GM19452 (cell line): ENCODE measurements at regions not wholly inside any gene's neighbourhood (a gene's known extent, or its start where the extent isn't known, plus 50 kb on each side); places are given as distances from the start of the nearest gene placed in this dataset.

Source experiments
- ATAC-seq: cut with Tn5 transposase; IDR thresholded peaks from one replicate; pipeline ENCODE4 v1.9.1; 2021; ENCODE audit not compliant: unreplicated experiment

DNA sequence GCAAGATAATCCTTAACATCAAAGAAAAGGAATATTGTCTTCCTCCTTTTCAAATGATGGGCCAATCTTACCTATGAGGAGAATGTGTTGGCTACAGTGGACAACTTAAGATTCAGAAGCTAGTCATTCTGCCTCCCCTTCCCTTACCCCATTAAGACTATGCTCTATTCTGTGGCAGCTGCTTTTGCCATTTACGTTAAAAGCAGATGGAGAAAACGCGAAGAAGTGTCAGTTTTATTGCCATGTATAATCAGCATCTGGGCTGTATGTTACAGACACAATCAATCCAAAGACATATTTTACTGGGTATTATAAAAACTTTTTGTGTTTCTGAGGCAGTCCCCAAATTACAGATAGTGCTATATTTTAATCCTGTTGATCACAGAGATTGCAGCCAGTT, 196.1 kb upstream of the PACRGL start:
- no peak for ATAC-seq

DNA sequence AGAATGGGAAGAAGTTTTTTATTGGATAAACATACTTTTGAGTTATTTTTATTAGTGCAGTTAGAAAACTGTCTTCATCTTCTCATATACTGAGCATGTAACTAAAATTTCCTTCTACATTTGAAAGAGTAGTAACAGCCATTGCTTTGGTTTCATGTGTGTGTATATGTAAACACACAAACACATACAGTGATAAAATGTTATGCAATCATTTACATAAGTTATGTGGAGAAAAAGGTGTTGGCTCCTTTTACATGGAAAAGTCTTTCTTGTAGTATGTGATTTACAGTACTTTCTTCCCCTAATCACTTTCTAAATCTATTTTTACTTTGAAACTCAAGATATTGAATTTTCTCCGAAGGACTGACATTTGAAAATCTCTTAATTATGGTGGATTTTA, 194.3 kb upstream of the PACRGL start:
- no peak for ATAC-seq

DNA sequence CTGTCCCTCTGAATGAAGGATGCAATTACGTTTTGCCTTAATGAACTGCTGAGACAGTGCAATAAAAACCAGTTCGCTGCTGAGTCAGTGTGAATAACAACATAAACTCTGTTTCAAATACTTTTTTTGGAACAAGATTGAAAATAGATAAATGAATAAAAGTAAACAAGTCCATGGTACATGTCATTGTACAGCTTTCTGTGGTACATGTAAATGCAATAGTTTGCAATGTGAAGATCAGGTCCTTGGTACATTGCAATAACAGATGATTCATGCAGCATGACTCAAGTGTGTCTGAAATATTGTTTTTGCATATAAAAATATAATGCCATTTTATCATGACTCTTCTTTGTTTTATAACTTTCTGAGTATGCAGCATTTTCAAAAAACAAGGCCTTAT, 193.4 kb upstream of the PACRGL start:
- no peak for ATAC-seq

DNA sequence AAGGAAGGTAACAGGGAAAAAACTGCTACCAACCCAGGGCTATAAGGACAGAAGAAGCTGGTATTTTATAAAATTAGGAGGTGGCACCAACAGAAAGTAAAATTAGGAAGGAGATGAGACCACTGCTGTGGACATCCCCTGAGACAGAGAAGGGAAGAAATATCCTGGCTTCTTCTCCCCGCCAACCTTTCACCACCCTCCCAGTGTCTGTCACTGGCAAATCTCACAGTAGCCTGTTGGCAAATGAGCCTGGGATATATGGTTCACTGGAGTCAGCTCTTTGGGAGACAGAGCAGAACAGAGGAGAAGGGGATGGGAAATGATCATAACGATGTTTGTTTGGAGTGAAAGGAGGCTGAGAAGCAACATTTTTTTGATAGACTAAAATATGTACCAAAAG, 190.9 kb upstream of the PACRGL start:
- no peak for ATAC-seq

DNA sequence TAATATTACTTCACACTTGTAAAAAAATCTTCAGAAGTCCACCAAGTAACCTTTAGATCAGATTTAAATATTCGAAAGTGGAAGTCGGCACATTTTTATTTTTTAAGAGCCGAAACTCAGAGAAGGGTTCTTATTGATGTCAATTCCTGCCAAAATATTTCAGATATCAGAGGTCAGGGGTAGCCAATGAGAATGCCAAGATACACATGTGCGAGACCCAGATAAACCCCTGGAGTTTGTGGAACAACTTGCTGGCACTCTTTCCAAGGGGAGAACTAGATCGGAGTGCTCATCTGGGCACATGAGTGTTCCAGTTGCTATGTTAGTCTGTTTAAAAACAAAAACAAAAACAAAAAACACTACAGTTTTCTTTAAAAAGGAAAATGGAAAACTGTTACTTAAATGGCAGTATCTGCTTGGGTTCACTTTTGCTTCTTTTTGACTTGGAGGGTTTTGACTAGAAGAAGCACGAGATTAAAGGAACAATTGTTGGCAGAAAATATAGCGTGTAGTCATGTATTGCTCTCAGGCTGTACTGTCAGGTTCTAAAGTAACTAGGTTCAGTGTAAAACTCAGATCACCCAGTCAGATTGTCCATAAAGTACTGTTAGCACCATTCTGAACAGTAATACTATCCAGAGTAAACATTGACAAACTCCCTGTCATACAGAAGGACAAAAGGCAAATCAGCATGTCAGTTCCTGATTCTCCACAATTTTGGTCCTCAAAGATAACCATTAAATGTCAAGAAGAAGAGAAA, 188.0 kb upstream of the PACRGL start:
- ATAC-seq: no peak

DNA sequence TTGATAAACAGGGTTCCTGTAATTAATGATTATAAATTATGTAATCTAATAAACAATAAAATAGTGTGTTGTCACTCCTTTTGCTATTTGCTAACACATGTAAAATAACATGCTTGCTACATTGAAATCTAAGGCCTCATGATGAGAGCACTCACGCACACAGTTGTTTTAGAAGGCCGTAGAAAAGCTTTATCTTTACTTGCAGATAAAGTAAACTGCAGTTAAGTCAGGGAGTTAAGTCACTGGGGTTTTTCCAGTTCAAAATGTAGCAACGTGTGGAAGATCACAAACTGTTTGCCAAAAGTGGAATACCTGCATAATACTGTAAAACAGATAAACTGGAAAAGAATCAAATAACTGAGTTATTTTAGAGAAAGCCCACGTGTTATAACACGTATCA, 187.3 kb upstream of the PACRGL start:
- ATAC-seq: no peak

DNA sequence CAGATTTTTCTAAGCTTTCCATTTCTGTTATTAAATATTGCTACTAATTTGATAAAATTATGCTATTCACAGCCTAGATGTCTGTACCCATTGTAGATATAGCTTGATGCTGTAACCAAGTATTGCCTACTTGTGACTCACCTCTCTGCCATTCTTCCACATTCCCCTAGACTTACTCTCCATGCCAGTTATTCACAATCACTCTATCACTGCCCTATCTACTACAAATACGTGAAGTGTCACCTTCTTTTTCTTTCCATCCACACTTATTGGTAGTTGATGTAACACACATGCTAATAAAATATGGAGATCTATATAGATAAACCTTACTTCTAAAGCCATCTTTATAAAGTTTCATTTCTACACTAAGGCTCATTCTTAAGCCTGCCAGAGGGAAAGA, 179.4 kb upstream of the PACRGL start:
- ATAC-seq: no peak

DNA sequence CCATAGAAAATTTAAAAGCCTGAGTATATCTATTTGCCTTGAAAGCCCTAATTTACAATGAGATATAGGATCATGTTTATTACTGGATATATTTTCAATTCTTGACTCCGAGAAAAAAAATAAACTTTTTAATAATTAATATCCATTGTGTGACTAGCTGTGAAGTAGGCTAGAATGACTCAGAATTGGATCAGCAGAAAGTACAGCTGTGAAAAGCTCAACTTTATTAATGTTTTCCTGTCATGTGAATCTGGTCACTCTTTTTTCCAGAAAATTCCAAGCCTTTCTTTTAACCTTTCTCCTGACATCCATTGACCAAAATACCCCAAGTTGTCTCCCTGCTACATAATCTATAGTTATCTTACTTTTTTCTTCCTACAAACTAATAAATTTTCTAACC, 171.8 kb upstream of the PACRGL start:
- ATAC-seq: no peak

DNA sequence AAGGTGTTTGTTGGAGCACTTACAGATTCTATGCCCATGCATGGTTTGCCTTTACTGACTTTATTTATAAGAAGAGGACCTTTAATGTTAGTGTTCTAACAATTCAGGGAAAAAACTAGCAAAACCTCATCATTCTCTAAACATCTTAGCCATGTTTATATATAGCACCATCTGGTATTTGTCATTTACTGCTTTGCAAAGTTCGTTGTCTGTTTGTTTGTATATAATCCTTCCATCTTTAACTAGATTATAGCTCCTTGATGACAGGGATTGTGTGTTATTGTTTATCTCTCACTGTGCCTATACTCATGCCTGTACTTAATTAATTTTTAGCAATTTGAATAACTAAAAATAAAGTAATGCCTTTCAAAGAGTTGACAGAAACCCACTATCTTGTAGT, 170.6 kb upstream of the PACRGL start:
- ATAC-seq: no peak

DNA sequence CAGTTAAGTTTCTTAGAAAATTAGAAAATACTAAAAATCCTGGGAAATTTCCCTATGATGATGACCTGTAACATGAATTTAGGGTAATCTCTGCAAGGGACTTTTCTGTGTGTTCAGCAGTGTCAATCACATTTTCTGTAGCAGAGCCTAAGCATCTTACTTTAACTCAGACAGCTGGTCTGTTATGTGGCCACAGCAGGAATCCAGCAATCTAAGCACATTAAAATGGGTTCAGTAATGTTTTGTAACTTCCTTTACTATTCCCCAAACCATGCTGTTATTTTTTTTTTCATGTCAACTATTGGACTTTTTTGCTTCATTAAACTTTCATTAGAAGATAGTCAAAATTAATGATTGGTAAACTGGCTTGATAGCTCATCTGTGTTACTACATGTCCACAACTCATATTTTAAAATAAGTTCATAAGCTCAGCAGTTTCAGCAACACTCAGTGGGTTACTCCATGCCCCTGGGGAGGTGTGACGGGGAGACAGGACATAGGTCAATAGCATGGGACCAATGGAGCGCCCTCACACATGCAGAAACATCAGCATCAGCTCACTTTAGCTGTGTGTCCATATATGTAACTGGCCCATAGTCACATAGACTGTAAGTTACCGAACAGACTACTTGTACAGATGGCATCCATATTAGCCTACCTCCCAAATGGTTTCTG, 168.0 kb upstream of the PACRGL start:
- ATAC-seq: no peak

DNA sequence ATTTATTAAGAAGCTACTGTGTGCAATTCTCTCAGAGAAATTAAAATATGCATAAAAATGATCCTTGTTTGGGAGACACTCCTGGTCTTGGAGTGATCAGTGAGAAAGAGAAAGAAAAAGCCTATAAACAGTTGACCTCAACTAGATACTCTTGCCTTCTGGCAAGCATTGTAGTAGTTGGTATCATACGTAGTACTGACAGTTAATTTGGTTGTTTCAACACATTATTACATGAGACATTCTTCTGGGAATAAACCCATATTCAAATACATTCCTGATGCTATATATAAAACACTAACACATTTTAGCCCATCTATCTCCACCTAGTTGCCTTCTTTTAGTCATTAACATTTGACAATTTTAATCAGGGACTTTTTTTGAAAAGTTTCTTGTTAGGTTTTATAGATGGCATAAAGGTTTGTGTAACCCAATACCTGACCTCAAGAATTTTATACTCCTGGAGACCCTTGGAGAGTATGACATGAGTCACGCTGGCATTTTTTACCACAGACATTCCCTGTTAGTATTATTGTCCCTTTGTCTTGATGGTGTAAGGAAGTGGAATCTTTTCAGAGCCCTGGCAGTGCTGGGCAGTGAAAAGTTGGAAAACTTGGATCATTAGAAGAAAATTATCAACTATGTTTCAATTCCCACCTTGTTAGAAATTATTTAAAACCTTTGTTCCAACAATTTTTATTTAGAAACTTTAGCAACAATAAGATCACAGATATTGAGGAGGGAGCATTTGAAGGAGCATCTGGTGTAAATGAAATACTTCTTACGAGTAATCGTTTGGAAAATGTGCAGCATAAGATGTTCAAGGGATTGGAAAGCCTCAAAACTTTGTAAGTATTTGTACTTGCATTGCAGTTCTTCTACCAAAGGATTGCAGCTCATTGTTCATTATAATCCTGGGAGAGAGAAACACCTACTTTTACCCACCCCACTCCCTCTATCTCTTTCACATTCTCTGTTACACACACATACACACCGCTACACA, 167.1 kb upstream of the PACRGL start:
- ATAC-seq: no peak

DNA sequence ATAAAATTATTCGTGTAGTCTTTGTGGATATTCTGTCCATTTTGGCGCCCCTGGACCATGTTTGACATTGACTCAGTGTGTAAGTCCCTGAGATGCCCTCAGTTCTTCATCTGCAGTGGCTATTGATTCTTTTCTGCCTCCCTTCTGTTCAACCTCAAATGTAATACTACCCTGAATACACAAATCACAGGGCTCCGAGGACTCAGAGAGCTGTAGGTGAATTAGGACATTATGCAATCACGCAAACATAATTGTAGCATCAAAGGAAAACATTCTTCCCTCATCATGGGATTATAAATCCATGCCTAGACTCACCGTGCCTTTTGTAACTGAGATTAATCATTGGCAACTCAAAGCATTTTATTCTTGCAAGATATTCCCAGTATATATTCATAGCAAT, 161.4 kb upstream of the PACRGL start:
- no peak for ATAC-seq

DNA sequence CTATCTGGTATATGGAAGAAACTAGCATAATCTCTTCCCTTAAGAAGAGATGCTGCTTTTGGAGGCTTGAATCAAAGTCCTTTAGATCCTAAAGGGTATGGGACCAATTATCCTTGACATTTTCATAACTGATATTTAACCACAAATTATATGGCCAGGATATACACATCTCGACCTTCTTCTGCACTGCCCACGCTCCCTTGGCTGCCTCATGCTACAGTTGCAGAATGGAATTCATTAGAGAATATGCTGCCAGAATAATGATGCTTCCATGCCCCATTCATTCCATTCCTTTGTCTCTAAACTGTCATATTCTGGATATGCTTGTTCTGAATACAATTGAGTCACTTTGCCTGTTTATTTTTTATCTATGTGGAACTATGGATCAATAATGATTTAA, 157.1 kb upstream of the PACRGL start:
- ATAC-seq: no peak

DNA sequence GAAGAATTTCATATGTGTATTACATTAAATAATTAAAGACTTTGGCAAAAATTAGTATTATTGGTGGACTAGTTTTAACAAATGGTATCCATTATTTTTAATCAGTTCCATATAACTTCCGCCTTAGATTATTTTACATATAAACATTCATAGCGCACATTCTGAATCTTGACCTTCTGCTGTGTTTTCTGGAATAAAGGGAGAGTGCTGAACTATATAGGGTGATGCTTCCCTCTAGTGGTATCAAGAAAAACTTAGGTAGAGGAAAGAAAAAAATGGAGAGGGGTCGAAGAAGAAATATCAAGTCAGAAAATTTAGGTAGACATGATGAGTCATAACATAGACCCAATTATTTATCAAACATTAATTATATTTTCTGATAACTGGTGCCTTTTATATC, 155.6 kb upstream of the PACRGL start:
- no peak for ATAC-seq

DNA sequence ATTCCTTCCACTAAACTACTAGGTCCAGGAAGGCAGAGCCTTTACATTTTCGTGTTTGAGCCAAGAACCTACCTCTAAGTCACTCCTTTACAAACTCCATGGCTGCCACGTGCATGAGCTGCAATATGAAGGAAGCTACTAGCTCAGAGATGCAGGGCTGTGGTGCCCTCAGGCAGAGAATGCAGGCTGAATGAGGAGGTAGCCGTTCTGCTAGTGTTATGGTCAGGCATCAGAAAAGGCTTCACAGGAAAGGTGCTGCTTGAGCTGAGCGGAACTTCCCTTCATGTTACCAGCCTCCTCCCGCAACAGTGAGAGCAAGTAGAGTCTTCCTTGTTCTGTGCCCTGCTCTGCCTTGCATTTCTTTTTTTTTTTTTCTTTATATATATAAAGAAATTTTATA, 148.3 kb upstream of the PACRGL start:
- no peak for ATAC-seq

DNA sequence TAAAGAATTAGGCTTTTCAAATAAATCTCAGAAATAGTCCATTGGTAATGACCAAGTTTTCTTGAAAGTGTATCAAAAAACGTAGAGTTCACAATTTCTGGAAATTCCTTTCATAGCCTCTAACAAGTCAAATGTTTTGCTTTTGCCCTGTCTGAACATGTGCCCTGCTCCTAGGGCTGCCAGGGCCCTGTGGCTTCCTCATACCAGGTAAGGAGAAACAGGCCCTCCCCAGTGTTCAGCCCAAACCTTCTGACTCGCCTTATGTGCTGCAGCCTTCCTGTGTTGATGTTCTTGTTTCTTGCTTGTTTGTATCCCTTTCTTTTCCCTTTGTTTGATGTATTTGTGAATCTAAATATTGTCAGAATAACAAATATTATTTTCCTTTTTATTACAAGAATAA, 146.1 kb upstream of the PACRGL start:
- no peak for ATAC-seq

DNA sequence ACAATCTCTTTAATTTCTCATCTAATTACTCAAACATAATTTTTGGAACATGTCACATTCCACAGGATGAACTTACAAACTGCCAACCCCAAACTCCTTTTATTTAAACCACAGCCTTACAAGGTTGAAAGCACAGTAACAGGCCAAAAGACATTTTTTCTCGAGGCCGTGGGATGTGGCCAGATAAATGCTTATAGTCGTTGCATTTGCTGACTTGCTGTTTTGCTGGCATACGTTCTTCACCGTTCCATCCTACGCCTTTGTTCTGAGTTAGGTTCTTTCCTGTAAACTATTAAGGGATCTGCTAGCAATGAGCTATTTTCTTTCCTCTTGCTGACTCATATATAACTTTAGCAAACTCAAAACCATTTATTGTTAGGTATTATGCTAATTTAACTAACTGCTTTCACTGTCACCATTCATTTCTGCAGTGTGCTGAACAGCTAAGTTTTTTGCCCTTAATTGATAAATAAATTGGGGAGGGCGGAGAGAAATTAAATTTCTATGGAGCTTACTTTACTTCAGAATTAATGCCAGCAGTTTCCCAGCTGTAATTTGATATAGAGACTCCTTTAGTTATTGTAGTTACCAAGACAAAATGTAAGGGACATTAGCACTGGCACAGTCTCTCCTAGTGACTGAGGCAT, 135.1 kb upstream of the PACRGL start:
- ATAC-seq: no peak

DNA sequence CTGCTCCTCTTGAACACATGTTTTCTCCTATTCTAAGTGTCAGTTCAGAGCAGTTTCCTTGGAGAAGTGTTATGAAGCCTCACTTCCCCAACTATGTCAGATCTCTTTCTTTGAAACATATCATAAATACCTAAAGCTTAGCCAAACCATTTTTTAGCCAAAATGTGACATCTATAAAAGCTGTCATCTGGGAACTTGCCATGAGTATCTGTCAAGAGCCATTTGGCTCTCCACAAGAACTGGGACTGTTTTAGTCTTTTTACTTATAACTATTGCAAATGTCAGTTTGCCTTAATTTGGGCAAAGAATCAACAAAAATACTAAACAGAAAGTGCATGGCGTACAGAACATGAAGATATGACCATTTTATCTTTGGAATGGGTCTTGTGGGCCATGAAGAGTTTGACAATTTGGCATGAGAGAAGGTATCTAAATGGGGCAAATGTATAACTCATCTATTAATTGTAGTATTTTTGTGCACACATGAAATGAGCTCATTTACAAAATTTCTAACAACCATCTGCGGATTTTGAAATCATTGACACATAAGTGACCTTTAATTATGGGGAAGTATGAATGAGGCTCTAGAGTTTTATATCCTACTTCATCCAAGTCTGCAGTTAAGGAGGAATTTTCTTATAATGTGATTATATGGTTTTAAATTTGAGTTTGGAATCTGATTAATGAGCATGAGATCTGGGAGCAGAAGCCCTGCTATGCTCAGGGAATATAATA, 129.1 kb upstream of the PACRGL start:
- no peak for ATAC-seq

DNA sequence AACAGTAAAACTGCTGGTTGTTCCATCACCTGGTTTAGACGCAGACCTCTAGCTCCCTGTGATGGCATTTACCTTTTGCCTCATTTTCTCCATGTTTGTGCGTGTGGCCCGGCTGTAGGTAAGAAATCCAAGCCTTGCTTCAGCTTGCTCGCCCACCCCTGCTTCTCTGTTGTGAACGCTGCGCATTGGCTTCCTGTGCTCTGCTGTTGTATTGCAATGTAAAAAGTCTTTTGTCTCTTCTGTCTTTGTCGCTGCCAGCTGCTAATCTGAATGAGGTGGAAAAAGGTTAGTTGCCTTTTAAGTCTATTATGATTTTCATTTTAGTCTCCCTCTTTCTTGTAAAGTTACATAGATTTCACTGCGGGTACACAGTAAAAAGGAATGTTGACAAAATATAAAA, 127.3 kb upstream of the PACRGL start:
- no peak for ATAC-seq

DNA sequence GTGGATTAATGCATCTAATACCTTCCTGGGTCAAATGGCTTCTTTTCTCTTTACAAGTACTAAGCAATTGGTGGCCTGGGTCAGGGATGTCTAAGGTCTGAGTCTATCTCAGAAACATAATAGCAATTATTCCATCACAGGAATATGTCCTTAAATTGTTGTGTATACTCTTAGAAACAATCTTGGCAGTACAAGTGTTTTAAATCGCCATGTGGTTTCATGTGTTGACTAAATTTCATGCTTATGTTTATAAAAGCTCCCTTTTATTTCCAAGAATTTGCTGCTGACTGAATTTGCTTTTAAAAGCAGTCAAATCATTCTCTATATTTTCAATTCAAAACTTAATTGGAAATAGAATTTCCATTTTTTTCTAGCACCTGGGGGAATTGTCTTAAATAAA, 125.3 kb upstream of the PACRGL start:
- no peak for ATAC-seq

DNA sequence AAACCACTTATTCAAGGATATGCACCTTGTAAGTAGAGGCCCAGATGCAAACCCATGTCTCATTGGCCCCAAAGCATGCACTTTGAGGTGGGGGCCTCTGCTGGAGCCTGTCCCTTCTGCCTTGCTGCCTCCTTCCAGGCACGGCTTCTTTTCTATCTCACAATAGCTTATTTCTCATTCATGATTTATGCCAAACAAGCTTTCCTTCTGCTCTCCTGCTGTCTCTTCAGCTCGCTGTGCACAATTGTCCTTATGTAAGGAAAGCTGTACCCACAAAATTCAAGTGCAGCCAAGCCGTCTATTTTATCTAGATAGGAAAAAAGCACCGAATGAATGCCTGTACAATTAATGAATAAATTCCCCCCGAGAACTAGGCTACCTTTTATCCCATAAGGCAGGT, 124.8 kb upstream of the PACRGL start:
- ATAC-seq: no peak
